Neuronal stem cell (in vitro differentiated cells): ENCODE measurements at regions not wholly inside any gene's neighbourhood (a gene's known extent, or its start where the extent isn't known, plus 50 kb on each side); places are given as distances from the start of the nearest gene placed in this dataset.

Source experiments
- DNase-seq: peaks from one replicate; pipeline ENCODE4 v3.0.0-alpha.2; 2013; ENCODE audit warnings: low spot score
- H2AFZ ChIP-seq: one replicate; pipeline ENCODE4 v1.6.1; 2013; ENCODE audit warnings: mild to moderate bottlenecking, low read length, inconsistent platforms
- H2AK5ac ChIP-seq: 2 replicates; pipeline ENCODE4 v1.6.1; 2013; ENCODE audit warnings: low read depth, mild to moderate bottlenecking, inconsistent platforms, low read length, moderate library complexity, mixed read lengths
- H2BK120ac ChIP-seq: 2 replicates; pipeline ENCODE4 v1.6.1; 2013; ENCODE audit warnings: low read depth, mild to moderate bottlenecking, inconsistent platforms, low read length, moderate library complexity, mixed read lengths
- H2BK12ac ChIP-seq: one replicate; pipeline ENCODE4 v1.6.1; 2013; ENCODE audit warnings: low read length, inconsistent platforms
- H2BK15ac ChIP-seq: 2 replicates; pipeline ENCODE4 v1.6.1; 2013; ENCODE audit warnings: mild to moderate bottlenecking, low read length, inconsistent platforms, mixed read lengths
- H2BK5ac ChIP-seq: one replicate; pipeline ENCODE4 v1.6.1; 2013; ENCODE audit warnings: inconsistent platforms, mild to moderate bottlenecking, low read length, moderate library complexity
- H3K14ac ChIP-seq: one replicate; pipeline ENCODE4 v1.6.1; 2013; ENCODE audit warnings: low read length, inconsistent platforms
- H3K18ac ChIP-seq: 2 replicates; pipeline ENCODE4 v1.6.1; 2013; ENCODE audit warnings: low read length, inconsistent platforms
- H3K23ac ChIP-seq: 2 replicates; pipeline ENCODE4 v1.6.1; 2013; ENCODE audit warnings: low read depth, mild to moderate bottlenecking, mixed read lengths, low read length, inconsistent platforms; ENCODE audit not compliant: poor library complexity
- H3K27ac ChIP-seq: replicated peaks from 3 replicates; pipeline ENCODE4 v1.5.1; 2013; ENCODE audit warnings: low read length, inconsistent platforms
- H3K27me3 ChIP-seq, 3 experiments: 2 replicates each; pipeline ENCODE4 v1.6.1; 2013; ENCODE audit warnings: low read length in 3 of 3, mild to moderate bottlenecking in 2 of 3, inconsistent platforms in 1 of 3, low read depth in 1 of 3, mixed read lengths in 1 of 3, moderate library complexity in 1 of 3; ENCODE audit not compliant: control insufficient read depth in 3 of 3, insufficient read depth in 3 of 3
- H3K36me3 ChIP-seq, 2 donors: replicated peaks in 1 of 2; 2 replicates each; pipeline ENCODE4 v1.6.1; 2013; ENCODE audit warnings: low read length in 2 of 2; ENCODE audit not compliant: control insufficient read depth in 2 of 2, insufficient read depth in 2 of 2
- H3K4ac ChIP-seq: 2 replicates; pipeline ENCODE4 v1.6.1; 2013; ENCODE audit warnings: inconsistent platforms, mild to moderate bottlenecking, low read length, moderate library complexity
- H3K4me1 ChIP-seq, 2 donors: 1 replicate in 1 of 2; 2 replicates in 1 of 2; pipeline ENCODE4 v1.6.1; 2013; ENCODE audit warnings: low read length in 2 of 2, low read depth in 1 of 2; ENCODE audit not compliant: control insufficient read depth in 2 of 2, insufficient read depth in 1 of 2
- H3K4me2 ChIP-seq: one replicate; pipeline ENCODE4 v1.6.1; 2013; ENCODE audit warnings: mild to moderate bottlenecking, low read length, inconsistent platforms; ENCODE audit not compliant: insufficient read depth, poor library complexity, severe bottlenecking
- H3K4me3 ChIP-seq, 2 donors: 2 replicates each; pipeline ENCODE4 v1.5.1; 2013; ENCODE audit warnings: low read length in 2 of 2, mild to moderate bottlenecking in 2 of 2, inconsistent platforms in 1 of 2, moderate library complexity in 1 of 2
- H3K79me1 ChIP-seq: one replicate; pipeline ENCODE4 v1.6.1; 2013; ENCODE audit warnings: low read depth, mild to moderate bottlenecking, inconsistent platforms, low read length, moderate library complexity
- H3K9ac ChIP-seq: one replicate; pipeline ENCODE4 v1.6.1; 2013; ENCODE audit warnings: mild to moderate bottlenecking, low read depth, low read length, inconsistent platforms; ENCODE audit not compliant: poor library complexity
- H3K9me3 ChIP-seq, 2 donors: replicated peaks in 1 of 2; 2 replicates each; pipeline versions ENCODE3 to v1.6.1; 2013; ENCODE audit warnings: low read length in 2 of 2, mild to moderate bottlenecking in 2 of 2, inconsistent platforms in 1 of 2, low read depth in 1 of 2, mixed read lengths in 1 of 2, moderate library complexity in 1 of 2; ENCODE audit not compliant: control insufficient read depth in 2 of 2, insufficient read depth in 1 of 2
- H4K8ac ChIP-seq: one replicate; pipeline ENCODE4 v1.6.1; 2013; ENCODE audit warnings: low read depth, mild to moderate bottlenecking, inconsistent platforms, low read length, moderate library complexity
- H4K91ac ChIP-seq: one replicate; pipeline ENCODE4 v1.6.1; 2013; ENCODE audit warnings: low read length, low read depth, mild to moderate bottlenecking, inconsistent platforms; ENCODE audit not compliant: poor library complexity
- WGBS, 2 donors: extraction: QIAGEN DNeasy Blood & Tissue Kit; methylation state at CpG; one replicate each; pipeline ENCODE4 v1.1.7; 2013; ENCODE audit warnings: missing lambda C conversion rate in 2 of 2, mixed read lengths in 1 of 2; ENCODE audit not compliant: insufficient read length in 2 of 2, insufficient replicate concordance in 1 of 2; ENCODE audit errors: extremely low coverage in 2 of 2; 5-methylcytosine and 5-hydroxymethylcytosine counted together

GRCh38 chr5:96058084-96058483 is 96.4 kb upstream of the ELL2 start:
- no peak overlapping the region for H3K14ac ChIP-seq
- H3K36me3 ChIP-seq, result no peaks in the 10 kb centered on the region
- no peak overlapping the region for H2BK15ac ChIP-seq
- H2BK120ac ChIP-seq, result no peak overlapping the region
- no peak for DNase-seq
- H2AFZ ChIP-seq, result no peak overlapping the region
- no peak overlapping the region for H3K23ac ChIP-seq
- no peaks in the 10 kb centered on the region for H3K79me1 ChIP-seq
- H2BK12ac ChIP-seq, result no peak overlapping the region
- H3K18ac ChIP-seq, result no peak overlapping the region
- H3K4me3 ChIP-seq, result no peak overlapping the region
- H3K9me3 ChIP-seq, result no peaks in the 10 kb centered on the region
- H4K8ac ChIP-seq, result no peak overlapping the region
- no peak overlapping the region for H4K91ac ChIP-seq
- peaks cover 0 to 39% (median 0%) of the 10 kb centered on the region in 3 experiments for H3K27me3 ChIP-seq
- H2AK5ac ChIP-seq, result no peak overlapping the region
- H3K4me2 ChIP-seq, result no peak overlapping the region
- peaks cover 0 to 4% of the 10 kb centered on the region in 2 donors for H3K4me1 ChIP-seq
- no peak overlapping the region for H2BK5ac ChIP-seq
- H3K27ac ChIP-seq, result no peak overlapping the region
- no peak overlapping the region for H3K9ac ChIP-seq
- no peak overlapping the region for H3K4ac ChIP-seq

GRCh38 chr5:96054311-96055030 is 92.8 kb upstream of the ELL2 start:
- H3K27ac ChIP-seq, result no peak overlapping the region
- no peak overlapping the region for H2AFZ ChIP-seq
- H4K8ac ChIP-seq, result no peak overlapping the region
- no peak overlapping the region for H3K4me2 ChIP-seq
- no peak overlapping the region for H2AK5ac ChIP-seq
- no peak overlapping the region for H3K14ac ChIP-seq
- peaks cover 0 to 6% of the 10 kb centered on the region in 2 donors for H3K4me1 ChIP-seq
- H2BK120ac ChIP-seq, result no peak overlapping the region
- no peak overlapping the region for H2BK15ac ChIP-seq
- no peak overlapping the region for H3K18ac ChIP-seq
- no peak overlapping the region for H3K9ac ChIP-seq
- H3K36me3 ChIP-seq, result no peaks in the 10 kb centered on the region
- H3K4ac ChIP-seq, result no peak overlapping the region
- no peak overlapping the region for H2BK12ac ChIP-seq
- peaks cover 0 to 12% (median 0%) of the 10 kb centered on the region in 3 experiments for H3K27me3 ChIP-seq
- no peak overlapping the region for H4K91ac ChIP-seq
- no peaks in the 10 kb centered on the region for H3K9me3 ChIP-seq
- no CpG with 5 or more reads among the region's 5 CpGs for WGBS, 2 donors
- no peak overlapping the region for H3K4me3 ChIP-seq
- H3K23ac ChIP-seq, result no peak overlapping the region
- no peaks in the 10 kb centered on the region for H3K79me1 ChIP-seq
- no peak for DNase-seq
- H2BK5ac ChIP-seq, result no peak overlapping the region

GRCh38 chr5:96053063-96053735 is 91.5 kb upstream of the ELL2 start:
- no peak overlapping the region for H2BK5ac ChIP-seq
- no peak overlapping the region for H3K14ac ChIP-seq
- no peak overlapping the region for H3K9ac ChIP-seq
- H3K9me3 ChIP-seq, result no peaks in the 10 kb centered on the region
- H3K27ac ChIP-seq, result no peak overlapping the region
- no peak overlapping the region for H2AK5ac ChIP-seq
- no peaks in the 10 kb centered on the region for H3K79me1 ChIP-seq
- no peak overlapping the region for H3K4me3 ChIP-seq
- H2BK15ac ChIP-seq, result no peak overlapping the region
- no peak overlapping the region for H3K4ac ChIP-seq
- H3K4me2 ChIP-seq, result no peak overlapping the region
- WGBS, 2 donors, result no CpG with 5 or more reads among the region's 3 CpGs
- H3K18ac ChIP-seq, result no peak overlapping the region
- DNase-seq, result no peak
- no peak overlapping the region for H3K23ac ChIP-seq
- no peak overlapping the region for H4K8ac ChIP-seq
- peaks cover 0 to 9% of the 10 kb centered on the region in 2 donors for H3K4me1 ChIP-seq
- no peaks in the 10 kb centered on the region for H3K36me3 ChIP-seq
- H2BK120ac ChIP-seq, result no peak overlapping the region
- H2BK12ac ChIP-seq, result no peak overlapping the region
- H2AFZ ChIP-seq, result no peak overlapping the region
- peaks cover 0 to 12% (median 0%) of the 10 kb centered on the region in 3 experiments for H3K27me3 ChIP-seq
- no peak overlapping the region for H4K91ac ChIP-seq

DNA sequence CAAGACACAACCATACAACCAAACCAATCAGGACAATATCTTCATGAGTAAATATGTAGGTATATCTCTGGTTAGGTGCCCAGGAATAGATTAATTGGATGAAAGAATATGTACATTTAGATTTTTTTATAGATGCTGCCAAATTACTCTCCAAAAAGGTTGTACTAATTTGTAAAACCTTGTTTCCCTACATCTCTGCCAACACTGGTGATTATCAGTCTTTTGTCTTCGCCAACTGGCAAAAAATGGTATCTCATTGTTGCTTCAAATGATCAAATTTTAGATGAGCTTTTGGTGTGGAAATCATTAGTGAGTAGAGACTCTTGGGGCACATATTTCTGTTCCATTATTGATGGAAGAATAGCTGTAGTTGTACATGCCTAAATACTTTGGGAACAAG is 90.7 kb upstream of the ELL2 start:
- Histone ChIP-seq H2BK15ac (no peak overlapping the region), H2AFZ (no peak overlapping the region), H3K18ac (no peak overlapping the region), H3K9ac (no peak overlapping the region), H2BK12ac (no peak overlapping the region), H3K23ac (no peak overlapping the region), H2BK5ac (no peak overlapping the region), H3K14ac (no peak overlapping the region), H3K36me3 (no peaks in the 10 kb centered on the region), H3K4ac (no peak overlapping the region), H3K79me1 (no peaks in the 10 kb centered on the region), H3K4me3 (no peak overlapping the region), H3K9me3 (no peaks in the 10 kb centered on the region), H3K4me1 (peaks cover 0 to 7% of the 10 kb centered on the region in 2 donors), H2BK120ac (no peak overlapping the region), H4K91ac (no peak overlapping the region), H2AK5ac (no peak overlapping the region), H3K4me2 (no peak overlapping the region), H3K27me3 (peaks cover 0 to 12% (median 0%) of the 10 kb centered on the region in 3 experiments), H3K27ac (no peak overlapping the region), H4K8ac (no peak overlapping the region)
- WGBS, 2 donors, result no CpG with 5 or more reads among the region's 1 CpG
- no peak for DNase-seq
